ENCODE measurements at regions not wholly inside any gene's neighbourhood (a gene's known extent, or its start where the extent isn't known, plus 50 kb on each side); places are given as distances from the start of the nearest gene placed in this dataset.
A peak's percentile ranks its signal among the peaks of the same experiment; 100 is the strongest.

GRCh38 chr15:96414875-96415274 lies 84.4 kb downstream of the NR2F2 start:
- no peak for TF ChIP-seq CTCF (conservative IDR thresholded peaks at IDR 0.05; ENCODE audit: low read depth, low read length)

GRCh38 chr15:96415513-96416217 lies 85.2 kb downstream of the NR2F2 start:
- no peak overlapping the region for H3K4me3 ChIP-seq (ENCODE audit: low read depth, low read length)
- TF ChIP-seq CTCF (conservative IDR thresholded peaks at IDR 0.05; ENCODE audit: low read depth, low read length) = no peak
- no peak for DNase-seq (ENCODE audit: low read depth)

More at GRCh38 chr15:96414875-96415274, 84.4 kb downstream of the NR2F2 start:
- H3K4me3 ChIP-seq (ENCODE audit: low read depth, low read length) = no peak overlapping the region
- no peak for DNase-seq (ENCODE audit: low read depth)

- TF ChIP-seq CTCF (conservative IDR thresholded peaks at IDR 0.05; ENCODE audit: low read depth, low read length) = no peak
- DNase-seq (ENCODE audit: low read depth) = no peak
- peak overlapping the region; percentile 39 for H3K4me3 ChIP-seq (ENCODE audit: low read depth, low read length)
Measured at GRCh38 chr15:96416218-96416933, 85.9 kb downstream of the NR2F2 start.

GRCh38 chr15:96416934-96417759 lies 86.6 kb downstream of the NR2F2 start:
- no peak for TF ChIP-seq CTCF (conservative IDR thresholded peaks at IDR 0.05; ENCODE audit: low read depth, low read length)
- H3K4me3 ChIP-seq (ENCODE audit: low read depth, low read length) = peak overlapping the region; percentile 39
- DNase-seq (ENCODE audit: low read depth) = peak; percentile 23

GRCh38 chr15:96417760-96418130 lies 87.2 kb downstream of the NR2F2 start:
- no peak for DNase-seq (ENCODE audit: low read depth)
- no peak overlapping the region for H3K4me3 ChIP-seq (ENCODE audit: low read depth, low read length)
- no peak for TF ChIP-seq CTCF (conservative IDR thresholded peaks at IDR 0.05; ENCODE audit: low read depth, low read length)

- no peak for TF ChIP-seq CTCF (conservative IDR thresholded peaks at IDR 0.05; ENCODE audit: low read depth, low read length)
- DNase-seq (ENCODE audit: low read depth) = no peak
- no peak overlapping the region for H3K4me3 ChIP-seq (ENCODE audit: low read depth, low read length)
Measured at GRCh38 chr15:96418146-96418545, 87.6 kb downstream of the NR2F2 start.
